Brain pericyte (primary cell): ENCODE measurements at regions not wholly inside any gene's neighbourhood (a gene's known extent, or its start where the extent isn't known, plus 50 kb on each side); places are given as distances from the start of the nearest gene placed in this dataset.

Experiments used
- DNase-seq: peaks from one replicate; pipeline ENCODE4 v3.0.0-alpha.2; 2012; ENCODE audit warnings: low read depth, low spot score

DNA sequence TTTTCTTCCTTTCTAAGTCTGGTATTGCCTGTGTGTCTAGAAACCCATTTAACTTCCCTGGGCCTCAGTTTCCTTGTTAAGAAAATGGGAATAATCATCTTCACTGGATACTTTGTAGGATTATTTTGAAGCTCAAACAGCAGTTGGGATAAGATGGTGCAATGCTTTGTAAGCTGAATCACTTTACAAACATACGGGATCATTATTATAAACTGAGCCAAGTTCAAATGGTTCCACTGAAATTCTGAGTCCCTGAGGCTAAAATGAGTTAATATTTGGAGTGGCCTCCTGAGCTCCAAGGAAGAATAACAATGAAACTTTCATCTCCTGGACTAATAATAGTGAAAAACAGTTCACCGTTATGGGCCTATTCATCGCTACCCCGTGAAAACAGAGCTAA lies 388.0 kb downstream of the PLPP3 start:
- DNase-seq: no peak

DNA sequence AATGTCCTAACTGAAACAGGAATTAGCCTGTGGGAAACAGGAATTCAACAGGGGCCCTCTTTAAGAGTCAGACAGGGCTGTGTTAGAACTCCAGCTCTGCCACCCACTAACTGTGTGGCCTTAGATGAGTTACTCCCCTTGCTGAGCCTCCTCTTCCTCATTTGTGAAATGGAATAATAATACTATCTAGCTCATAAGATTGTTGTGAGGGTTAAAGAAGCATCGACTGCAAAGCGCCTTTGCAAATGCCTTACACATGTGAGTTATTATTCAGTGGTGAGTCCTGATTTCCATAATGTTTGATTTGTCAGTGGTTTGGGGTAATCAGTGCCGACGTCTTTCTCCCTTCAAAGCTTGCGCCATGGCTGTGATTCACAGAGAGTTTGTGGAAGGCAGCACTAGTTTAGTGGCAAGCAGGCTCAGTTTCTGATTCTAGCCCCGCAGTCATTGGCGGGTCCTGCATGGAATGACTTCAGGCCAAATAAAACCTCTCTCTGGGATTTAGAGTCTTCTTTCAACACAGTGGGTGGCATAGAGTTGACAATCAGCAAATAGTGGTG lies 388.5 kb downstream of the PLPP3 start:
- DNase-seq: no peak

DNA sequence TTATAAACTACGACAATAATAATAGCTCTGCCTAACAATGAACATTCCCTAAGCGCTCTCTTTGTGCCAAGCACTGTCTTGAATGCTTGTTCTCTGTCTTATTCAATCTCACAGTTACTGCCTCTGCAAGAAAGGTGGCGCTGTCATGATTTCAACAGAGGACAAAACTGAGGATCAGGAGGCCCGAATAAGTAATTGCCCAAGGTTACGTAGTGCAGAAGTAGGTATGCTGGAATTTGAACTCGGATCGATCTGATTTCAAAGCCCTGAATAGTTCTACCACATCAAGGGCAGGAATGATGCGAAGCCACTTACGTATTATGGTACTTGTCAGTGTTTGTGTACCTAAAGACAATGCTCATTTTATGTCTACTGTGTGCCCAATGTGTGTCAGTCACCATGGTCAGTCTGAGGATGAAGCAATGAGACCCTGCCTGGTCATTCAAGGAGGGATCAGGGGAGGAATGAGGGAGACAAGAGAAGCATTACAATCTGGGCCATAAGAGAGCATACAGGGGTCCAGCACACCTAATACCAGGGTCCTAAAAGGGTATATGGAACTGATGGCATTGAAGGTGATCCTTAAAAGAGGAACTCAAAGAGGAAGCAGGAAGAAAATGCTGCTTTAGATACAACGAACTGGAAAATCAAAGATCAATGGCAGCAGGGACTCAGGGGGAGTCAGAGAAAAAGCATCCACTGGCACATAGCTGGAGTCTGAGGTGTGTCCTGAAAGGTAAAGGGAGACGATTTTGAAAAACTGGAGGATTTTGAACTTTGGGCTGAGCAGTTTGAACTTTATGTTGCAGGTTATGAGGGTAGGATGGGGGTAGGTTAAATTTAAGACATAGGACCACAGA lies 389.2 kb downstream of the PLPP3 start:
- no peak for DNase-seq

DNA sequence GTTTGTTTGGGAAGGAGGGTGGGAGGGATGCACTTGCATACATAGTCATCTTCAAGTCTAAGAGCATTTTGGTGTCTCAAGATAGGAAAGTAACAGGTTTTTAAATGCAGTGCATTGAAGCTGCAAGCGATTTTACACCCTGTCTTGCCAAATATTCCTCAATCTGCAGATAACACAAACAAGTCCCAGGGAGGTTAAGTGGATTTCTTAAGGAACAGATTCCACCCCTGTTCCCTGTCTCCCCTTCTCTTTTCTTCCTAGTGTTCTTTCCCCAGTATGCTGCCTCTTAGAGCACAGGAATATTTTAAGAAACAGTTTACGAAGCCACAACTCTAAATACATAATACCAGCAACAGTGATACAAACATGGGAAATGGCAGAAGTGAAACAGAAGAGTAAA lies 389.9 kb downstream of the PLPP3 start:
- no peak for DNase-seq

DNA sequence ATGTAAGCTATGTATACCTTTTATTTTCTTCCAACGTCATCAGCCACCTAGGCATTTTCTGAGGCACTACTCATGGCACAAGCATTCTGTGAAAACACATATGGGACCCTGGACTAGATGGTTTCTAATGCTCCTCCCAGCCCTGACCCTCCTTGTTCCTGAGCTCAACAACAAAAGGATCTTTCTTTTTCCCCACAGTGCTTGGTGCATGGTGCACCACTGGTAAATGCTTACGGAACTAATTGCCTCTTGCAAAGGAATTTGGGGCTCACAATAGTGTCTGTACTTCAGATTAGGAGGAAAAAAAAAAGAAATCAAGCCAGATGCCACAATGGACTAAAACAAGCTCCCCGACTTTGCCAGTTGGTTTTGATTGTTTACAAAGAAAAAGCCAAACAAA lies 390.5 kb downstream of the PLPP3 start:
- no peak for DNase-seq

DNA sequence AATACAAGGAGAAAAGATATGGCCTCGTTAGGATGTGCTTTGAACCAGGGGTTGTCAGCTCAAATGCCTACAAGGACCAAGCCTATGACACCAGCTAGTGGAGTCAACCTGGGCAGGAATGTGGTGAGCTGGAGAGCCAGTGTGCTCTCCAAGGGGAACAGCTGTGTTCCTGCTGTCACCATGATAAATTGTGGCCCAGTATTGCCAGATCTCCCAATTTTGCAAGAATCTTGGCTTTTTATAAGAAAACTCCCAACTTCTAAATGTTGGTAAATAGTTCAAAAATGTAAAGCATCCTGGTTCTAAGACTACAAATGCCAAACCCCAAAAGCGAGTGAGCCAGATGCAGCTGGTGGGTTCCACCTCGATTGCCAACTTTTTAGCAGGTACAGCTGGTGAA lies 391.1 kb downstream of the PLPP3 start:
- DNase-seq: no peak

DNA sequence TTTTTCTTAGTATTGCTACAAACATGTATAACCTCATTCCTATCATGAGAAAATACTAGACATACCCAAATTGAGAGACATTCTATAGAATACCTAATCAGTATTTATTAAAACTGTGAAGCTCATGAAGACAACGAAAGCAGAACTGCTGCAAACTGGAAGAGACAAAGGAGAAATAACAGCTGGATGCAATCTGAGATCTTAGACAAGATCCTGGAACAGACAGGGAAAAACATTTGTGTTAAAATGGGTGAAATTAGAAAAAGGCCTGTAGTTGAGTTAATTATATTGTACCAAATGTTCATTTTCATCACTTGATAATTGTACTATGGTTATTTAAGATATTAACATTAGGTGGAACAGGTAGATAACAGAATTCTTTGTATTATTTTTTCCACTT lies 392.0 kb downstream of the PLPP3 start:
- no peak for DNase-seq

DNA sequence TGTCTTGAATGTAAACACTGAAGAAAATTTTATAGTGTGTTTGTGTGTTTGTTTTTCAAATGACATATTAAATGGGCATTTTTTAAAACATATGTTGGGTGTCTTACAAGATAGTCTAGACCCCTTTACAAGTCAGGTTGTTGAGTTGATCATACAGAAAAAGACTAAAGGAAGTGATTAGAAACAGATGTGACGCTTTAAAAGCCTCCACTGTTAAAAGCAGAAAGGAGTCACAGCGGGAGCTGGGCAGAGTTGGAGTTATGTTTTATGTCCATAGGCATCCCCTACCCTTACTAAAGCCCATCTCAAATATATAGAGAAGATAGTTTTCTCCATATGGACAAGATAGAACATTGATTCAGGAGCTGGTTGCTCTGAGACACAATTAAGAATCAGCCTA lies 393.9 kb downstream of the PLPP3 start:
- no peak for DNase-seq

DNA sequence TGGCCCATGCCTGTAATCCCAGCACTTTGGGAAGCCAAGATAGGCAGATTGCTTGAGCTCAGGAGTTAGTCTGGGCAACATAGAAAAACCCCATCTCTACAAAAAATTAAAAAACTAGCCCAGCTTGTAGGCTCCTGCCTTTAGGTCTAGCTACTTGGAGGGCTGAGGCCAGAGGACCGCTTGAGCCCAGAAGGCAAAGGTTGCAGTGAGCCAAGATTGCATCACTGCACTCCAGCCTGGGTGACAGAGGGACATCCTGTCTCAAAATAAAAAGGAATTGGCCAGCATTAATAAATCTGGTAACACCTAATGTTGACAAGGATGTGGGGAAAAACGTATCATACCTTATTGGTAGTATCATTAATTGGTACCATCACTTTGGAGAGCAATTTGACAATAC lies 396.2 kb downstream of the PLPP3 start:
- no peak for DNase-seq

DNA sequence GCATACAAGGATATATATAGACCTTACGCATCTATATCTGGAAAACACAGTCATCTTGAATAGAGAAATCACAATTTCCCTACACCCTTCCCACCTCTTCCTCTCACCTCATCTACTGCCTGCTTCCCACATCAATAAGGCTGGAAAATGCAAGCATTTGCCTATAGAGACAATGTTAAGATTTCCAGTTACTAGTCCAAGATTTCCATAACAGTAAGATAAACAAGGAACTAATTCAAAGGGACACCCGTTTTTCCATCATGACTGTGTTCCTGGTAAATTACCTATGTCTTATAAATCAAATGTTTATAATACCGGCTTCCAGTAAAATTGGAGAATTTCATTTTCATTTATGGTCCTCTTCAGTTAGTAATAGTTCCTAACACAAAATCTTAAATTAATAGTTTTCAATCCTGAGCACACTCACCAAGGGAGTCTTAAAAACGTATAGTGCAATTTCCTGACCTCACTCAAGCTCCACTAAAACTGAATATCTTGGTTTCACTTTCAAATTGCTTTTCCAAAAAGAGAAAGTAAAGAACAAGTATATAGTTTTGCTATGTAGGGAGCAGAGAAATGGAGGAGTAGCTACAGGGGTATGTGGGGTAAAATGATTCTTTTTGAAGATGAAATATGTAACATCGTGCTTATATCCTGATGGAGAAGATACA lies 398.7 kb downstream of the PLPP3 start:
- DNase-seq: no peak

DNA sequence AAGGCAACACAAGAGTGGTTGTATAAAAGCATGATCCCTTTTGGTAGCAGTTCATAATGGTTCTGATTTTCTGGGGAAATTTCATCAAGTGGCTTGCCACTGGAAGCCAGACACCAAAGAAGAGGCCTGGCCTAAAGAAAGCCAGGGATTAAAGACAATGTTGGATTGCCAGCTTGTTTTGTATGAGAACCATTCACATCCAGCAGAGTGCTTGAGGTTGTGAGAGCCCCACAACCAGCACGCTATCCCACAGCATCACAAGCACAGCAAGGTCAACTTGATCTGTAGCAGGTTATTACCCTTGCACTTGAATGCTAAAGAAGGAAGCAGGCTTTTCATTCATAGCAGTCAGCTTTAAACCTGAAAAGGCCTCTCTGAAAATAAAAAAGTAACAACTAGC lies 399.8 kb downstream of the PLPP3 start:
- DNase-seq: no peak

DNA sequence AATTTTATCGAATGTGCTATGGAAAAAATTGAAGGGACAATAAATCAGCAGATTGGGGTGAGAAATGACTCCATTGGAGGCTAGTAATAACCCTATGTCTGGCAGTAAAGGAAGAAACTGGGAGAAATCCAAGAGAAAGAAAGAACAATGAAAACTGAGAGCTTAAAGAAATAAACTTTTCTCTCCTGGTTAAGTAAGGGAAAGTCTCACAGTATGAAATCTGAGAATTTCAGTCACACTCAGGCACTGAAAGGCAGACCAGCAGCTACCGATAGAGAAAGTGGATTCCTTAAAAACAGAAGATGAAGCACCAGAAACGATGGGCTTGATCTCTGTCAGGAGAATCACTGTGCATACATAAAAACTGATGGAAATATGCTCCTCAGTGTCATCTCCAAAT lies 404.2 kb downstream of the PLPP3 start:
- DNase-seq: no peak

DNA sequence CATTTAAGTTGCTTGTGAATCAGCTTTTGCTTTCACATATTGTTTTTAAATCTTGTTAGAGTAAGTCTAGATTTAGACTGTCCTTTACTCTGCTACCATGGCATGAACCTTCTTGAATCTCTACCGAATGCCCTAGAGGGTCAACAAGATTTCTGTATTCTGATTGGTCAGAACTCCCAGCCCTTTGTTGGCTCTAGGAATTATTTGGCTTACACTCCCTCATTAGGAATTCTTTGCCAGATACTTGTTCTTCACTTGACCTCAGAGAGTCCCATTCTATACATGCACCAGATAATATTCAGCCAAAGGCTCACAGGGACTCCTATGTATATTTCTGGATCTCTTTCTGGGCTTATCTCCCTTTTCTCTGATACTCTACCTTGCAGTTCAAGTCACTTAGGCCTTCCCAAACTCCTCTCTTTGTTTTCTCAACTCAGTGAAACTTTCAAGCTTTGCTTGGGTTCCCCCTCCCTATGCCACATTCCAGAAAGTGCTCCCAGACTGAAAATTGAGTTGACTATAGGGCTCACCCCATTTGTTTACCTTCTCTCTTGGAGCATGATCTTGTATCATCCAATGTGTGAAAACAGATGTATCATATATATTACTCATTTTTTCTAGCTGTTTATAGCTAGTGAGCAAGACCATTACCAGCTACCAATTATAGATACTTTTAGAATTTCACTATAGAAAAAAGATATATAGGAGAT lies 405.0 kb downstream of the PLPP3 start:
- no peak for DNase-seq

DNA sequence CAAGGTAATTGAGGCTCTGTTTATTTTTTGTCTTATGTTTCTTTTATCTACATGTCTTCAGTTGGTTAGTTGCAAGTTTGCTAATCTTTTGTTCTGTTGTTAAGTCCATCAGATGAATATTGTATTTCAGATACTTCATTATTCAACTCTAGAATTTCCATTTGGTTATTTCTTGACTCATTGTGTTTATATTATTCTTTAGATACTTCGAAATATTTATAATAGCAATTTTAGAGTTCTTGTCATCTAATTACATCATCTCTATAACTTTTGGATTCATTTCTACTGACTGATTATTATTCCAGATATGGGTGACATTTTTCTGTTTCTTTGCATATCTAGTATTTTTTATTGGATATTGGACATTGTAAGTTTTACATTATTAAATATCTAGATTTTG lies 405.6 kb downstream of the PLPP3 start:
- DNase-seq: no peak

DNA sequence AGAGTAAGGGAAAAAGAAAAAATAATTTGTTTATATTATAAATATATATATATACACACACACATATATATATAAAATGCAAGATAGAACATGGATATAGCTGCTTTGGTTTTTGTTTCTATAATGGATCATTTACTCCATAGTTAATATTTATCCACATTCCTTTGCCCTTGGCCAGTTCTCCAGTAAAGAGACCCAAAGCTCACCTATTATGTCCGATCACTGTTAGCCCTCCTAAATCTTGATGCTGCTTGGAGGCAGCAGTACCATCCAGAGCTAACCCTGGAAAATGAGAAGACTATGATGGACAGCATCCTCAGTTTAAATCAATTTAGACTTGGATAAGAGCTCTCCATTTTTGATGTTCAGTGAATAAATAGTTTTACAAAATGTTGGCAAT lies 407.7 kb downstream of the PLPP3 start:
- DNase-seq: no peak

DNA sequence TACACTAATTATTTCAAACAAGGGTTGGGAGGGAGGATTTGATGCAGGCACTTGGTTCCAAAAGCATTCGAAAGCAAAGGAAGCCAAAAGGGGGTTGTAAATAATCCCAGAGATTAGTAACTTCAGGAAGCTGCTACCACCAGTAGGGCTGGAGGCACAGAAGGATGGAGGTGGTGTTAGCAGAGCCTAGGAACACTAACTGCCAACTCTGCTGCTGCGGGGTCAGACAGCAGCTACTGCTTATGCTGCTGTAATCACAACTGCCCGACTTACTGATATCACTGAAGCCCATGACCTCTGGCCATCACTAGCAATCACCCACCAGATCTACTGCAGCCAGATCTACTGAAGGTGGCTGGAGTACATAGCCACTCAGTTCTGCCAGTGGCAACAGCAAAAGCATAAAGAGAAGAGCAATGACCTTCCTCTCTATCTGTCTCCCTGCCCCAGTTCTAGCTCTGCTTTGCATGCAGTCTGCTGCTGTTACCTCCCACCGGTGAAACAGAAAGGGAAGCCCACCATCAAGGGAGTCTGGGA lies 408.5 kb downstream of the PLPP3 start:
- no peak for DNase-seq

DNA sequence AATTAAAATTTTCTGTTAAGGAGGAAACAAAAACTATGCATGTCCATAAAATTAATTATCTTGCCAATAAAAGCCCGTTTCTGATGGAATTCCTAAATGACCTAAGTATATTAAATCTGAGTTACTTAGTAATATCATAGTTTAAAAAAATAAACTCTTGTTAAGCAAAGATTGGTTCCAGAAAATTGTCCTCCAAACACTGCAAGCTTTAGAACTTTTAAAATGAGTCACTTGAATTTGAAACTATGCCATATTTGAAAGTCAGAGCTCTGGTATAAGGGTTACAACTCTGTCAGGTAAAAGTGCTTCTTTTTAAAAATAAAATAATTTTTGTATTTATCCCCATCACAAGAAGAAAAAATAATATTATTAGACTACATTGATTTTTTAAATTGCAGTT lies 409.5 kb downstream of the PLPP3 start:
- no peak for DNase-seq

DNA sequence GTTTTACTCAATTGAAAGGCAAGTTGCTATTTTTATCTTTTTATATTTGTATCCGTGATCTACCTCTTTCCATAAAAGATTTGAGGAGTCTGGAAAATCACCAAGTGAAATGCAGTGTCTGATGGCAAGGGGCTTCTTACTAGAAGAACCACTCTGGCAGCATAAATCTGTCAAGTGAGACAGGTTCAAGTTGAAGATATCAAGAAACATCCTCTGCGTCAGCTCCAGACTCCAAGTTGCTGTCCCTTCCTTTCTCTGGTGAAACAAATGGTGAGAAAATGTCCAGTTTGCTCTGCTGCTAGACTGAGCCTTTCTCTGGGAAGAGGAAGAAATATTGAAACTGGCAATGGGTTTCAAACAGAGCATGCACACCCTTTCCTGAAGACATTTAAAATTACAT lies 411.2 kb downstream of the PLPP3 start:
- no peak for DNase-seq

DNA sequence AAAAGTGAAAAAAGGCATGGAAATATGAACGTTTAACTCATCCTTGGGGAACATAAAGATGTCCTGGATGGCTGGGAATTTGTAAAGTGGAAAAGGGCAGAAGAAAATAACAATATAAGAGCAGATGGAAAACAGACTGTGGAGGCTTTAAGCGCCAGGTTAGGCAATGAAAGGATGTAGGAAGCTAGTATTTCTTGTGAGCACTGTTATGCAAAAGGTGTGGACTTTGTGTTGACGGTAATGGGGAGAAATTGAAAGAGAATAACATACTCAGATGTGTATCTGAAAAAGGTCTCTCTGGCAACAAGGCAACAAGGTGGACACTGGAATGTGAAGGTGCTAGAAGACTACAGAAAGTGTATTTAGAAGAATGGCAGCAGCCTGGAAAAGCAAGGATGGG lies 411.8 kb downstream of the PLPP3 start:
- DNase-seq: no peak

DNA sequence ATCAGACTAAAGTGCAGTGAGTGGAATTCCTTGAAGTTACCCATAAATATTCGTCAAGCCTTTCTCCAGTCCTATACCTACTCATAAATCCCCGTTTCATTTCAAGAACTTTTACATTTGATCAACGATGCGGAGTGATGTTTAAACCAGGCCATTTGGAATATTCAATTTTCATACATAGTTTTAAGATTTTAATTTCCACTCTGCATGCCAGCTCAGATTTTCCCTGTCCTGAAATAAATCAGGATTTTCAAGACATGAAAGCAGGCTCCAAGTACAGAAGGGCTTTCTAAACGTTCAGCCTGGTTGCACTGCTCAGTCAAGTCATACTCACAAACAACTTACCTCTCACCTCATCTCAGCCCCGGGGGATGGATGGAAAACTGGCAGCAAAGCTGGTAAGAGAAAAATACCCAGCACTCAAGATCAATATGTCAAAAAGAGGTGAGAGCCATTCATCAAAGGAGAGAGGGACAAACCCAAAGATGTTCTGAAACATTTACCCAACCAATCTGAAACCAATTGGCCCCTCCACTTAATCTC lies 418.5 kb downstream of the PLPP3 start:
- no peak for DNase-seq

DNA sequence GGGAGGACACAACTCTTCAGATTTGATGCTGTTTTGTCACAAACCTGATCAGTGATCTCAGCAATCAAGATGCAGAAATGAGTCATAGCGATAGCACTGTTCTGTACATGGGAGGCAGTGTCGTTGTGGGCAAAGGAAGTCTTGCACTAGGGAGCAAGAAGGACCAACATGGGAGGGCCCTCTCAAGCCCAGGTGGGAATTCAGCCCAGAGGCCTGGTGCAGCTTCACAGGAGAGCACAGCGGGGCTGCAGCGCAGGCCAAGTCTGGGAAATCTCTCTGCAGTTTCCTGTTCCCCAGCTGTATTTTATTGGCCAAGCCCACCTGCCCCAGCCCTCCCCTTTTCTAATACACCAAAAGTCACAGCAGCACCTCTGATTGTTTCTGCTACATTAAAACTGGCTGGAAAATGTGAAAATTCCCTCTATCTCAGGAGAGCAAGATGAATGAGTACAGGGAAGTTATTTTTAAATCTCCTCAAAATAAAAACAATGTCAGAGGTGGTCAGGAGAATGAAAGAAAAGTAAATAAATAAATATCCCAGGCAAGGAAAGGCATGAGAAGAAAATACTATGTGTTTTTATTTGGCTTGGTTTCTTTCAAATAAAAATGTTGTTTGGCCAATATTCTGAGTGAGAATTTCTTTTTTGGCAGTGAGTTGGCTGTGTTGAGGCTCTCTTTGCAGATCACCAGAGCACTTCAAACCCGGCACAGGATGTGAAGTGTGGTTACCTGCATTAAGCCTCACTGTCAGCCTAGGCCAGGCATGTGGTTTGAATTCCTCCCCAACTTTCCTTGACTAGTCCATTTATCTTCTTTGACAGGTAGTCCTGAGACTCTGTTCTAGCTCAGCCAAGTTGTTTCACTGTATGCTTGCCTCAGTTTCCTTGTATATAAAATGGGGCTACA lies 422.1 kb downstream of the PLPP3 start:
- DNase-seq: no peak
